Natural killer cell (primary cell): ENCODE measurements at regions not wholly inside any gene's neighbourhood (a gene's known extent, or its start where the extent isn't known, plus 50 kb on each side); places are given as distances from the start of the nearest gene placed in this dataset.

ENCODE experiments used
- ATAC-seq, 3 donors: fragments of 150-1000 bp in 2 of 3; fragments of 200-7000 bp in 1 of 3; cut with Tn5 transposase; 1 replicate in 1 of 3; 2 replicates in 2 of 3; pipeline ENCODE4 v1.10.0; 2021; ENCODE audit warnings: mild to moderate bottlenecking in 2 of 3, moderate library complexity in 2 of 3
- DNase-seq, 2 donors: peaks; one replicate each; pipeline versions ENCODE4 v3.0.0 to v3.0.0-alpha.2; 2013 to 2021; ENCODE audit warnings: mixed read lengths in 1 of 2
- H3K27ac ChIP-seq: one replicate; pipeline ENCODE4 v1.5.1; 2013; ENCODE audit warnings: mild to moderate bottlenecking, low read length
- H3K27me3 ChIP-seq: one replicate; pipeline ENCODE4 v1.6.1; 2013; ENCODE audit warnings: low read length; ENCODE audit not compliant: control insufficient read depth, insufficient read depth
- H3K36me3 ChIP-seq: one replicate; pipeline ENCODE4 v1.6.1; 2013; ENCODE audit warnings: low read length; ENCODE audit not compliant: control insufficient read depth, insufficient read depth
- H3K4me1 ChIP-seq: one replicate; pipeline ENCODE4 v1.6.1; 2013; ENCODE audit warnings: low read length; ENCODE audit not compliant: control insufficient read depth, insufficient read depth
- H3K4me3 ChIP-seq: one replicate; pipeline ENCODE4 v1.5.1; 2013; ENCODE audit warnings: low read length
- H3K9me3 ChIP-seq: one replicate; pipeline ENCODE4 v1.6.1; 2013; ENCODE audit warnings: low read length; ENCODE audit not compliant: control insufficient read depth, insufficient read depth
- H3K27ac Mint-ChIP-seq, 2 donors: one replicate each; pipeline ENCODE4 v1.8.0; 2022; ENCODE audit warnings: mild to moderate bottlenecking in 2 of 2, mixed read lengths in 2 of 2, moderate library complexity in 1 of 2
- H3K27me3 Mint-ChIP-seq, 2 donors: one replicate each; pipeline ENCODE4 v1.8.0; 2022; ENCODE audit warnings: low read depth in 2 of 2, mixed read lengths in 2 of 2
- H3K36me3 Mint-ChIP-seq: one replicate; pipeline ENCODE4 v1.8.0; 2022; ENCODE audit warnings: mixed read lengths
- H3K4me1 Mint-ChIP-seq, 2 donors: one replicate each; pipeline ENCODE4 v1.8.0; 2022; ENCODE audit warnings: mixed read lengths in 2 of 2
- H3K4me3 Mint-ChIP-seq: one replicate; pipeline ENCODE4 v1.8.0; 2022; ENCODE audit warnings: mild to moderate bottlenecking, moderate library complexity, mixed read lengths
- H3K9me3 Mint-ChIP-seq, 2 donors: one replicate each; pipeline ENCODE4 v1.8.0; 2022; ENCODE audit warnings: mixed read lengths in 2 of 2
- WGBS: methylation state at CpG from one replicate; pipeline ENCODE4 v1.1.7; 2013; ENCODE audit warnings: missing lambda C conversion rate; ENCODE audit not compliant: insufficient coverage; 5-methylcytosine and 5-hydroxymethylcytosine counted together
- intact Hi-C: fragments of 100-400 bp; cut with micrococcal nuclease; formaldehyde crosslinking; loops from one replicate; pipeline ENCODE4 v1.14.2; 2022
- TF ChIP-seq, protein P1 (sequence below): fragments of 200-600 bp; IDR thresholded peaks from one replicate; pipeline ENCODE4 v1.8.0; 2022; ENCODE audit warnings: antibody characterized with exemption

GRCh38 chr12:82019533-82019932 lies 260.4 kb upstream of the PPFIA2 start:
- no peaks in the 10 kb centered on the region for H3K27me3 ChIP-seq
- H3K4me1 ChIP-seq = no peaks in the 10 kb centered on the region
- no peak overlapping the region for H3K4me3 ChIP-seq
- DNase-seq (peak in 1 of 2 donors; percentile 31), ATAC-seq (no peak)
- peaks cover 5 to 7% of the 10 kb centered on the region in 2 donors for H3K4me1 Mint-ChIP-seq
- H3K9me3 Mint-ChIP-seq = peaks cover 0 to 2% of the 10 kb centered on the region in 2 donors
- H3K27me3 Mint-ChIP-seq = peaks cover 0 to 8% of the 10 kb centered on the region in 2 donors
- H3K36me3 Mint-ChIP-seq = no peaks in the 10 kb centered on the region
- no peaks in the 10 kb centered on the region for H3K9me3 ChIP-seq
- no peak overlapping the region for H3K4me3 Mint-ChIP-seq
- no peak overlapping the region for H3K27ac Mint-ChIP-seq
- H3K27ac ChIP-seq = no peak overlapping the region
- TF ChIP-seq, protein P1, sequence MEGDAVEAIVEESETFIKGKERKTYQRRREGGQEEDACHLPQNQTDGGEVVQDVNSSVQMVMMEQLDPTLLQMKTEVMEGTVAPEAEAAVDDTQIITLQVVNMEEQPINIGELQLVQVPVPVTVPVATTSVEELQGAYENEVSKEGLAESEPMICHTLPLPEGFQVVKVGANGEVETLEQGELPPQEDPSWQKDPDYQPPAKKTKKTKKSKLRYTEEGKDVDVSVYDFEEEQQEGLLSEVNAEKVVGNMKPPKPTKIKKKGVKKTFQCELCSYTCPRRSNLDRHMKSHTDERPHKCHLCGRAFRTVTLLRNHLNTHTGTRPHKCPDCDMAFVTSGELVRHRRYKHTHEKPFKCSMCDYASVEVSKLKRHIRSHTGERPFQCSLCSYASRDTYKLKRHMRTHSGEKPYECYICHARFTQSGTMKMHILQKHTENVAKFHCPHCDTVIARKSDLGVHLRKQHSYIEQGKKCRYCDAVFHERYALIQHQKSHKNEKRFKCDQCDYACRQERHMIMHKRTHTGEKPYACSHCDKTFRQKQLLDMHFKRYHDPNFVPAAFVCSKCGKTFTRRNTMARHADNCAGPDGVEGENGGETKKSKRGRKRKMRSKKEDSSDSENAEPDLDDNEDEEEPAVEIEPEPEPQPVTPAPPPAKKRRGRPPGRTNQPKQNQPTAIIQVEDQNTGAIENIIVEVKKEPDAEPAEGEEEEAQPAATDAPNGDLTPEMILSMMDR = no peak
- H3K36me3 ChIP-seq = no peaks in the 10 kb centered on the region
- intact Hi-C loops = loop anchor here (1.0 kb wide), 1 partner anchor 375 kb away; no protein-coding TSS in a partner anchor

GRCh38 chr12:82015623-82016347 lies 256.6 kb upstream of the PPFIA2 start:
- Histone ChIP-seq H3K36me3 (no peaks in the 10 kb centered on the region), H3K4me3 (no peak overlapping the region), H3K27me3 (no peaks in the 10 kb centered on the region), H3K9me3 (no peaks in the 10 kb centered on the region), H3K27ac (no peak overlapping the region), H3K4me1 (no peaks in the 10 kb centered on the region)
- no CpG with 5 or more reads among the region's 1 CpG for WGBS
- intact Hi-C loops = no loop called here
- Mint-ChIP-seq H3K4me1 (peaks cover 5 to 7% of the 10 kb centered on the region in 2 donors), H3K4me3 (no peak overlapping the region), H3K36me3 (no peaks in the 10 kb centered on the region), H3K9me3 (peaks cover 0 to 2% of the 10 kb centered on the region in 2 donors), H3K27ac (no peak overlapping the region), H3K27me3 (peaks cover 3 to 6% of the 10 kb centered on the region in 2 donors)
- TF ChIP-seq, protein P1 = no peak
- DNase-seq (no peak), ATAC-seq (no peak)

GRCh38 chr12:82012176-82012575 lies 253.0 kb upstream of the PPFIA2 start:
- 83% methylated on average over 4 of the region's 4 CpGs for WGBS
- no peaks in the 10 kb centered on the region for H3K9me3 ChIP-seq
- TF ChIP-seq, protein P1 = no peak
- no peaks in the 10 kb centered on the region for H3K27me3 ChIP-seq
- intact Hi-C loops = no loop called here
- Mint-ChIP-seq H3K27me3 (peaks cover 3 to 6% of the 10 kb centered on the region in 2 donors), H3K36me3 (no peaks in the 10 kb centered on the region), H3K4me3 (no peak overlapping the region), H3K9me3 (no peaks in the 10 kb centered on the region), H3K4me1 (no peaks in the 10 kb centered on the region), H3K27ac (no peak overlapping the region)
- no peak for ATAC-seq
- H3K27ac ChIP-seq = no peak overlapping the region
- no peaks in the 10 kb centered on the region for H3K36me3 ChIP-seq
- H3K4me1 ChIP-seq = no peaks in the 10 kb centered on the region
- no peak overlapping the region for H3K4me3 ChIP-seq
- no peak for DNase-seq

- WGBS = 62% methylated on average over 2 of the region's 2 CpGs
- H3K27me3 Mint-ChIP-seq = peaks cover 5 to 11% of the 10 kb centered on the region in 2 donors
Measured at GRCh38 chr12:82009524-82009923, 250.4 kb upstream of the PPFIA2 start.

More at GRCh38 chr12:82009524-82009923, 250.4 kb upstream of the PPFIA2 start:
- intact Hi-C loops = no loop called here
- Mint-ChIP-seq H3K4me3 (no peak overlapping the region), H3K27ac (no peak overlapping the region), H3K4me1 (peaks cover 0 to 5% of the 10 kb centered on the region in 2 donors), H3K36me3 (no peaks in the 10 kb centered on the region), H3K9me3 (peaks cover 0 to 2% of the 10 kb centered on the region in 2 donors)
- Histone ChIP-seq H3K4me1 (no peaks in the 10 kb centered on the region), H3K9me3 (no peaks in the 10 kb centered on the region), H3K27ac (no peak overlapping the region), H3K27me3 (peaks cover 4% of the 10 kb centered on the region), H3K4me3 (no peak overlapping the region), H3K36me3 (no peaks in the 10 kb centered on the region)
- TF ChIP-seq, protein P1 = no peak
- ATAC-seq (no peak), DNase-seq (no peak)
